SK-N-SH (cell line): ENCODE measurements at regions not wholly inside any gene's neighbourhood (a gene's known extent, or its start where the extent isn't known, plus 50 kb on each side); places are given as distances from the start of the nearest gene placed in this dataset.

Experiments used
- CTCF ChIA-PET: fragments of 300-600, 350-600 bp; formaldehyde crosslinking; extraction: SDS; loops from one replicate; lab custom pipeline; 2021; lab: Yijun Ruan, JAX
- POLR2A ChIA-PET: fragments of 350-600 bp; sonication (Branson Sonifier 250); formaldehyde crosslinking; extraction: SDS; loops from one replicate; lab custom pipeline; 2020; ENCODE audit warnings: antibody characterized with exemption, inconsistent platforms; lab: Yijun Ruan, JAX
- DNase-seq: peaks from one replicate; pipeline ENCODE4 v3.0.0; 2012
- H2AFZ ChIP-seq: fragments of 200-600 bp; sonication (generic); 2 replicates; pipeline ENCODE4 v1.8.1; 2016; ENCODE audit warnings: antibody characterized with exemption, mild to moderate bottlenecking, low read depth
- H3F3A ChIP-seq: fragments of 200-600 bp; sonication (generic); replicated peaks from 2 replicates; pipeline ENCODE3; 2016; ENCODE audit warnings: antibody characterized with exemption, mild to moderate bottlenecking; ENCODE audit not compliant: insufficient read depth
- H3K27ac ChIP-seq, 2 experiments: fragments of 200-500 bp in 1 of 2; fragments of 200-600 bp in 1 of 2; sonication (Bioruptor generic) in 1 of 2; sonication (generic), shearing (Covaris generic) in 1 of 2; 2 replicates each; pipeline versions ENCODE4 v1.5.1 to v1.6.1; 2014 to 2016; ENCODE audit warnings: low read depth in 2 of 2, inconsistent platforms in 1 of 2, low read length in 1 of 2, mild to moderate bottlenecking in 1 of 2, mixed read lengths in 1 of 2
- H3K27me3 ChIP-seq: fragments of 200-600 bp; sonication (generic), shearing (Covaris generic); 2 replicates; pipeline ENCODE4 v1.6.1; 2016; ENCODE audit warnings: mixed run types; ENCODE audit not compliant: insufficient read depth
- H3K36me3 ChIP-seq, 2 experiments: fragments of 200-500 bp in 1 of 2; fragments of 200-600 bp in 1 of 2; sonication (Bioruptor generic) in 1 of 2; sonication (generic) in 1 of 2; replicated peaks in 1 of 2; 2 replicates each; pipeline versions ENCODE3 to v1.5.1; 2014 to 2016; ENCODE audit warnings: low read length in 1 of 2, mild to moderate bottlenecking in 1 of 2; ENCODE audit not compliant: insufficient read depth in 2 of 2, control insufficient read depth in 1 of 2
- H3K4me1 ChIP-seq, 2 experiments: fragments of 200-500 bp in 1 of 2; fragments of 200-600 bp in 1 of 2; sonication (Bioruptor generic) in 1 of 2; sonication (generic), shearing (Covaris generic) in 1 of 2; 2 replicates each; pipeline versions ENCODE4 v1.5.1 to v1.6.1; 2014 to 2016; ENCODE audit warnings: low read depth in 1 of 2, low read length in 1 of 2, mixed run types in 1 of 2; ENCODE audit not compliant: insufficient read depth in 2 of 2, control insufficient read depth in 1 of 2
- H3K4me2 ChIP-seq: fragments of 200-600 bp; sonication (generic), shearing (Covaris generic); 2 replicates; pipeline ENCODE4 v1.6.1; 2017; ENCODE audit warnings: mixed run types
- H3K4me3 ChIP-seq, 2 experiments: fragments of 200-500 bp in 1 of 2; fragments of 200-600 bp in 1 of 2; sonication (Bioruptor generic) in 1 of 2; sonication (generic), shearing (Covaris generic) in 1 of 2; 2 replicates each; pipeline versions ENCODE4 v1.5.1 to v1.8.1; 2014 to 2016; ENCODE audit warnings: low read depth in 2 of 2, inconsistent platforms in 1 of 2, low read length in 1 of 2, mild to moderate bottlenecking in 1 of 2, mixed read lengths in 1 of 2, moderate library complexity in 1 of 2
- H3K79me2 ChIP-seq: fragments of 200-600 bp; sonication (generic); 2 replicates; pipeline ENCODE4 v1.8.1; 2017; ENCODE audit warnings: mild to moderate bottlenecking; ENCODE audit not compliant: insufficient read depth
- H3K9ac ChIP-seq: fragments of 200-600 bp; sonication (generic); 2 replicates; pipeline ENCODE4 v1.6.1; 2017; ENCODE audit warnings: mixed run types
- H3K9me2 ChIP-seq: fragments of 200-600 bp; sonication (generic); 2 replicates; pipeline ENCODE4 v1.6.1; 2017; ENCODE audit warnings: mixed run types
- H3K9me3 ChIP-seq: fragments of 200-600 bp; sonication (generic); 2 replicates; pipeline ENCODE4 v1.6.1; 2017; ENCODE audit warnings: mixed run types, mild to moderate bottlenecking, moderate library complexity
- H4K20me1 ChIP-seq: fragments of 200-600 bp; sonication (generic); 2 replicates; pipeline ENCODE4 v1.6.1; 2017; ENCODE audit warnings: mild to moderate bottlenecking, mixed run types; ENCODE audit not compliant: insufficient read depth
- ELF1 ChIP-seq: IDR thresholded peaks from 2 replicates; pipeline ENCODE4 v1.4.0; 2012
- EP300 ChIP-seq, 2 experiments: IDR thresholded peaks; 2 replicates each; pipeline versions ENCODE4 v1.4.0 to v1.6.1; 2012; ENCODE audit warnings: borderline replicate concordance in 1 of 2, low read depth in 1 of 2, low read length in 1 of 2
- EZH2phosphoT487 ChIP-seq: fragments of 200-600 bp; sonication (generic); IDR thresholded peaks from 2 replicates; pipeline ENCODE4 v1.6.1; 2017; ENCODE audit warnings: low read depth, mixed run types, mild to moderate bottlenecking, antibody characterized with exemption, moderate library complexity, borderline replicate concordance
- FOSL2 ChIP-seq: IDR thresholded peaks from 2 replicates; pipeline ENCODE4 v1.4.0; 2012; ENCODE audit warnings: low read depth, mild to moderate bottlenecking, moderate library complexity, borderline replicate concordance
- FOXJ3 ChIP-seq: sonication (generic); formaldehyde crosslinking; IDR thresholded peaks from 2 replicates; pipeline ENCODE4 v1.5.1; 2020; ENCODE audit warnings: mild to moderate bottlenecking, missing genetic modification reagents
- FOXM1 ChIP-seq: IDR thresholded peaks from 2 replicates; pipeline ENCODE4 v1.4.0; 2012; ENCODE audit warnings: low read depth, mild to moderate bottlenecking
- GATA2 ChIP-seq: sonication (generic); formaldehyde crosslinking; IDR thresholded peaks from 2 replicates; pipeline ENCODE4 v1.5.0; 2020; ENCODE audit warnings: mild to moderate bottlenecking, missing genetic modification reagents
- IRF3 ChIP-seq: fragments of 150-350 bp; IDR thresholded peaks from 2 replicates; pipeline ENCODE4 v1.6.1; 2016; ENCODE audit warnings: mild to moderate bottlenecking, low read depth, low read length
- MAX ChIP-seq: IDR thresholded peaks from 2 replicates; pipeline ENCODE4 v1.4.0; 2012; ENCODE audit warnings: low read depth
- NFIC ChIP-seq: IDR thresholded peaks from 2 replicates; pipeline ENCODE4 v1.4.0; 2012; ENCODE audit warnings: borderline replicate concordance
- NRF1 ChIP-seq: IDR thresholded peaks from 2 replicates; pipeline ENCODE4 v1.6.1; 2012; ENCODE audit warnings: low read depth, mild to moderate bottlenecking, low read length
- PBX3 ChIP-seq: IDR thresholded peaks from 2 replicates; pipeline ENCODE4; 2012
- POLR2AphosphoS5 ChIP-seq: IDR thresholded peaks from 2 replicates; pipeline ENCODE4 v1.6.1; 2012; ENCODE audit warnings: low read depth, low read length
- RXRA ChIP-seq: IDR thresholded peaks from 2 replicates; pipeline ENCODE4 v1.4.0; 2012; ENCODE audit warnings: low read depth, mild to moderate bottlenecking, borderline replicate concordance
- SIN3A ChIP-seq: IDR thresholded peaks from 2 replicates; pipeline ENCODE4 v1.6.1; 2012; ENCODE audit warnings: low read depth, mild to moderate bottlenecking, low read length, moderate library complexity, borderline replicate concordance
- SMC3 ChIP-seq: IDR thresholded peaks from 2 replicates; pipeline ENCODE4 v1.6.1; 2012; ENCODE audit warnings: low read depth, low read length, improper control_type of control experiment
- TAF1 ChIP-seq: IDR thresholded peaks from 2 replicates; pipeline ENCODE4 v1.6.1; 2012; ENCODE audit warnings: low read depth, mild to moderate bottlenecking, low read length, moderate library complexity, borderline replicate concordance
- TCF12 ChIP-seq: IDR thresholded peaks from 2 replicates; pipeline ENCODE4 v1.4.0; 2012
- TEAD4 ChIP-seq: IDR thresholded peaks from 2 replicates; pipeline ENCODE4 v1.4.0; 2012; ENCODE audit warnings: mild to moderate bottlenecking, borderline replicate concordance; ENCODE audit not compliant: insufficient read depth
- WGBS: methylation state at CpG from one replicate; pipeline ENCODE4 v1.1.6; 2017; ENCODE audit warnings: low lambda C conversion rate; 5-methylcytosine and 5-hydroxymethylcytosine counted together
- TF ChIP-seq, protein P1 (sequence below): fragments of 200-600 bp; sonication (generic); IDR thresholded peaks from 2 replicates; pipeline ENCODE4 v1.6.1; 2017; ENCODE audit warnings: antibody characterized with exemption, mild to moderate bottlenecking, moderate library complexity
- TF ChIP-seq, protein P2 (sequence below): IDR thresholded peaks from 2 replicates; pipeline ENCODE4 v1.6.1; 2012; ENCODE audit warnings: mild to moderate bottlenecking, low read depth, low read length, moderate library complexity

DNA sequence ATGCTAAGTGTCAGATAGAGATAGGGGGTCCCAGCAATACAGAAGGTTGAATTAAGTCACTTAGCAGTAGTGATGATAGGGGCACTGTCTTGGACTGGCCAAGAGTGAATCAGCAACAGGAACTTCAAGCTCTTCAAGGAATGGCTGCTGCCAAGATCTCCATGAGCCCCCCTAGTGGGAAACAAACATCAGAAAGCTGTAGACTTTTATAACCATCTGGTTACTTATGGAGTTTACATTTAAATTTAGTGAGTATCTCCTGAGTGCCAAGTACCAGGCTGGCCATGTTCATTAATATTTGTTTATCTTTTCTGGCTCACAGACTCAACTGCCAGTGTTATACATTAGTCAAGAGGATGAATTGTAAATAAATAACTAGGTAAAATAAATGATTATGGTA, 327.3 kb downstream of the TTLL7 start:
- Histone ChIP-seq H4K20me1 (no peaks in the 10 kb centered on the region), H3F3A (no peaks in the 10 kb centered on the region), H3K4me3 (no peak overlapping the region), H3K79me2 (no peaks in the 10 kb centered on the region), H3K9me2 (no peaks in the 10 kb centered on the region), H3K27ac (no peak overlapping the region), H3K9ac (no peak overlapping the region), H3K4me2 (no peak overlapping the region), H3K9me3 (no peaks in the 10 kb centered on the region), H3K36me3 (no peaks in the 10 kb centered on the region), H3K27me3 (no peaks in the 10 kb centered on the region), H3K4me1 (no peaks in the 10 kb centered on the region), H2AFZ (no peak overlapping the region)
- TF ChIP-seq TAF1 (no peak), SIN3A (no peak), PBX3 (no peak), GATA2 (no peak), FOXJ3 (no peak), NRF1 (no peak), ELF1 (no peak), FOSL2 (no peak), EZH2phosphoT487 (no peak), EP300 (IDR thresholded peaks at IDR 0.05; ENCODE audit: borderline replicate concordance in 1 of 2, low read depth in 1 of 2, low read length in 1 of 2) (no peak), TCF12 (no peak), TEAD4 (no peak), POLR2AphosphoS5 (no peak)
- ChIA-PET CTCF (interaction anchor here (0.6 to 1.5 kb wide), 2 partner anchors 10 to 17 kb away, joined by 3 to 5 read pairs; no protein-coding TSS in a partner anchor), POLR2A (no interaction called here)
- no peak for DNase-seq

DNA sequence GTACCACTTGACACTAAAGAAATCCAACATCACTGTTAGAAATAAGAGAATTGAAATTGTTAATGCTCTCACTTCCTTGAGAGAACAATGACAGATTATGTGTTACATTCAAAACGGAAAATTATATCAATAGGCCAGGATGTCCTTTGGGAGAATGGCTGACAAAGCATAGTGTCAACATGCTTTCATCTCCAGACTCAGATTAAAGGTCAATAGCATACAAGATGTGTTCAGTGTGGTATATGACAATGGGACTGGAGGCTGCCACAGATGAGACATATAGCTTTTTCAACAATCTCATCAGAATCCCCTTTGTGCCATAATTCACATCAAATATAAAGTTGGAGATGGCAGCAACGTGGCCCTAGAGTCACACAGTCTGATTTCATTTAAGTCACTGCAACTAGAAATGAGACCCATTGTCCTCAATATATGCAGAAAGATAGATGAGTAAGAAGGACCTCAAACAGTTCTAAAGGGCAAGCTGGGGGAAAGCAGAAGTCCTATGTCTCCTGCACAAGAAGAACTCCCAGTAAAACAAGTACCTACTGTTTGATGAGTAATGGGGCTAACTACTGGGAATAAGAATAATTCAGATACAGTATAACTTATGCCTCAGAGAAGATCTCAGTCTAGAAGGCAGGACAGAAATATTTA, 327.9 kb downstream of the TTLL7 start:
- ChIA-PET POLR2A (no interaction called here), CTCF (interaction anchor here (0.6 kb wide), 1 partner anchor 17 kb away, joined by 3 read pairs; no protein-coding TSS in a partner anchor)
- no peaks in the 10 kb centered on the region for H3K79me2 ChIP-seq
- H2AFZ ChIP-seq, result no peak overlapping the region
- no peak overlapping the region for H3K27ac ChIP-seq
- no peaks in the 10 kb centered on the region for H3K9me3 ChIP-seq
- 8% methylated on average over 2 of the region's 2 CpGs for WGBS
- DNase-seq, result no peak
- no peaks in the 10 kb centered on the region for H3K36me3 ChIP-seq
- no peaks in the 10 kb centered on the region for H4K20me1 ChIP-seq
- no peak overlapping the region for H3K9ac ChIP-seq
- no peaks in the 10 kb centered on the region for H3F3A ChIP-seq
- no peaks in the 10 kb centered on the region for H3K9me2 ChIP-seq
- H3K27me3 ChIP-seq, result no peaks in the 10 kb centered on the region
- no peak overlapping the region for H3K4me2 ChIP-seq
- no peak overlapping the region for H3K4me3 ChIP-seq
- H3K4me1 ChIP-seq, result no peaks in the 10 kb centered on the region
- no peak for TF ChIP-seq IRF3
- no peak for TF ChIP-seq EZH2phosphoT487
- no peak for TF ChIP-seq MAX
- TF ChIP-seq, protein P1, sequence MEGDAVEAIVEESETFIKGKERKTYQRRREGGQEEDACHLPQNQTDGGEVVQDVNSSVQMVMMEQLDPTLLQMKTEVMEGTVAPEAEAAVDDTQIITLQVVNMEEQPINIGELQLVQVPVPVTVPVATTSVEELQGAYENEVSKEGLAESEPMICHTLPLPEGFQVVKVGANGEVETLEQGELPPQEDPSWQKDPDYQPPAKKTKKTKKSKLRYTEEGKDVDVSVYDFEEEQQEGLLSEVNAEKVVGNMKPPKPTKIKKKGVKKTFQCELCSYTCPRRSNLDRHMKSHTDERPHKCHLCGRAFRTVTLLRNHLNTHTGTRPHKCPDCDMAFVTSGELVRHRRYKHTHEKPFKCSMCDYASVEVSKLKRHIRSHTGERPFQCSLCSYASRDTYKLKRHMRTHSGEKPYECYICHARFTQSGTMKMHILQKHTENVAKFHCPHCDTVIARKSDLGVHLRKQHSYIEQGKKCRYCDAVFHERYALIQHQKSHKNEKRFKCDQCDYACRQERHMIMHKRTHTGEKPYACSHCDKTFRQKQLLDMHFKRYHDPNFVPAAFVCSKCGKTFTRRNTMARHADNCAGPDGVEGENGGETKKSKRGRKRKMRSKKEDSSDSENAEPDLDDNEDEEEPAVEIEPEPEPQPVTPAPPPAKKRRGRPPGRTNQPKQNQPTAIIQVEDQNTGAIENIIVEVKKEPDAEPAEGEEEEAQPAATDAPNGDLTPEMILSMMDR, result no peak
- TF ChIP-seq SMC3, result no peak
- TF ChIP-seq FOXM1, result no peak
- TF ChIP-seq TCF12, result no peak
- no peak for TF ChIP-seq NFIC
- TF ChIP-seq, protein P2, sequence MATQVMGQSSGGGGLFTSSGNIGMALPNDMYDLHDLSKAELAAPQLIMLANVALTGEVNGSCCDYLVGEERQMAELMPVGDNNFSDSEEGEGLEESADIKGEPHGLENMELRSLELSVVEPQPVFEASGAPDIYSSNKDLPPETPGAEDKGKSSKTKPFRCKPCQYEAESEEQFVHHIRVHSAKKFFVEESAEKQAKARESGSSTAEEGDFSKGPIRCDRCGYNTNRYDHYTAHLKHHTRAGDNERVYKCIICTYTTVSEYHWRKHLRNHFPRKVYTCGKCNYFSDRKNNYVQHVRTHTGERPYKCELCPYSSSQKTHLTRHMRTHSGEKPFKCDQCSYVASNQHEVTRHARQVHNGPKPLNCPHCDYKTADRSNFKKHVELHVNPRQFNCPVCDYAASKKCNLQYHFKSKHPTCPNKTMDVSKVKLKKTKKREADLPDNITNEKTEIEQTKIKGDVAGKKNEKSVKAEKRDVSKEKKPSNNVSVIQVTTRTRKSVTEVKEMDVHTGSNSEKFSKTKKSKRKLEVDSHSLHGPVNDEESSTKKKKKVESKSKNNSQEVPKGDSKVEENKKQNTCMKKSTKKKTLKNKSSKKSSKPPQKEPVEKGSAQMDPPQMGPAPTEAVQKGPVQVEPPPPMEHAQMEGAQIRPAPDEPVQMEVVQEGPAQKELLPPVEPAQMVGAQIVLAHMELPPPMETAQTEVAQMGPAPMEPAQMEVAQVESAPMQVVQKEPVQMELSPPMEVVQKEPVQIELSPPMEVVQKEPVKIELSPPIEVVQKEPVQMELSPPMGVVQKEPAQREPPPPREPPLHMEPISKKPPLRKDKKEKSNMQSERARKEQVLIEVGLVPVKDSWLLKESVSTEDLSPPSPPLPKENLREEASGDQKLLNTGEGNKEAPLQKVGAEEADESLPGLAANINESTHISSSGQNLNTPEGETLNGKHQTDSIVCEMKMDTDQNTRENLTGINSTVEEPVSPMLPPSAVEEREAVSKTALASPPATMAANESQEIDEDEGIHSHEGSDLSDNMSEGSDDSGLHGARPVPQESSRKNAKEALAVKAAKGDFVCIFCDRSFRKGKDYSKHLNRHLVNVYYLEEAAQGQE, result no peak
- no peak for TF ChIP-seq RXRA
- TF ChIP-seq SIN3A, result no peak
- no peak for TF ChIP-seq FOSL2
